DMS 273 treated with DMSO at 0.1 percent for 48 hours (cell line): ENCODE measurements at regions not wholly inside any gene's neighbourhood (a gene's known extent, or its start where the extent isn't known, plus 50 kb on each side); places are given as distances from the start of the nearest gene placed in this dataset.

Experiments used
- DNase-seq: peaks from one replicate; lab custom pipeline; 2025; lab: John Stamatoyannopoulos, UW

DNA sequence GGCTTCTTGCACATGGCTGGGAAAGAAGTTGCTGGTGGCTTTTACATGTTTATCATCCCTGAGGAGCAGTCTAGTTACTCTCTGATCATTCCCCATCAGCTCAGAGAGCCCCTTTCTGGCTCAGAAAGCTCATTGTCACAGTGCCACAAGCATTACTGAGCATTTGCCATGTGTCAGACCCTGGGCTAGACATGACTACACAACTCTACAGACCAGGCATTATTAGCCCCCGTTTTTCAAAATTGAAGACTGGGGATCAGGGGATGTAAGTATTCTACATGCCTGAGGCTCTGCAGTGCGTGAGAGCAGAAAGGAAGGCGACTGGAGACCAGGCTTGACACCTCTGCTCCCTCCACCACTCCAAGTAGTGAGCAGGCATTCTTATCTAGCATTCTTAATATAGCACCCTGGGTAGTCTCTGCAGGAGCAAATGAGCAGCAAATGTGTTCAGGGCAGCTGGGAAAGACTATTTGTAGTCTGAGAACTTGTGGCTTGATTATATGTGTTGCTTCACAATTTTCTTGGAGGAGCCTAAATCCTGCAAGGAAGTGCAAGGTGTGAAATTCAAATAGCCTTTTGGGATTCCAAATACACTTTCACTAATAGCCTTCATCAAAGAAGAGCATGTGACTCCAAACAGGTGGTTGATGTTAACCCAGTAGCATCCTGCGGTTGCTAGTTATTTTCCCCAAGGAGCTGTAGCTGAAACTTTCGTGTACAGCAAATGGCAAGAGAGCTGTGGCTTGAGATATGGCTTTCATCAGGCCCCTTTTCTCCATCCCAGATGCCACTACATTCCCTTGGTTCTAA, 143.2 kb downstream of the DDX1 start:
- DNase-seq, result no peak

DNA sequence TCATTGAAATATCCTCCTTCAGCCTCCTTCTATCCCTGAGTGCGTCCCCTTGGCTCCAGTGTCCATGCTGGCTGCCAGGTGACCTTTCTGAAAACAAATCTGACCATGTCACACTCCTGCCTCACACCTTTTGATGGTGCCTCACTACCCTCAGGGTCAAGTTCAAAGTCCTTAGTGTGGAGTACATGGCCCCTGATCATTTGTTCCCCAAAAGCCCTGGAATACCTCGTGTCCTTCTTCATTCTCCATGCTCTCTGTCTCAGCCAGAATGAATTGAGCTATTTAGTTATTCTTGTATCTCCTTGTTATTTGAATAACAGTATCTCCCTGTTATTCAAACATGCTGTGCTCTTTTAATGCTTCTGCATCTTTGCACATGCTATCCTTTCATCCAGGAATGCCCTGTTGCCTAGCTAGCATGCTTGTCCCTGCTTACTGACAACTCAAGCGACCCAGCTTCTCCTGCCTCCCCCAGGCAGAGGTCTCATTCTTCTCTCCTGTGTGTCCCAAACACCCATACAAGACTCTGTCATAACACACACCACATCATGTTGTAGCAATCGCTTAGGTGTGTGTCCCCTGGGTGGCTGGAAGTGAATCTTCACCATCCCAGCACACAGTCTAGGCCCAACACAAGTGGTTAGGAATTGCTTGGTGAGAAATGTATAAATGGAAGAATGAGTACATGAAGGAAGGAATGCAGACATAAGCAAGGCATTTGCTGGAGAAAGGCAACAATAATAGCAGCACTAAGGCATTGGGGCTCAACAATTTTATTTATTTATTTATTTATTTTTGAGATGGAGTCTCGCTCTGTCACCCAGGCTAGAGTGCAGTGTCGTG, 144.0 kb downstream of the DDX1 start:
- no peak for DNase-seq

DNA sequence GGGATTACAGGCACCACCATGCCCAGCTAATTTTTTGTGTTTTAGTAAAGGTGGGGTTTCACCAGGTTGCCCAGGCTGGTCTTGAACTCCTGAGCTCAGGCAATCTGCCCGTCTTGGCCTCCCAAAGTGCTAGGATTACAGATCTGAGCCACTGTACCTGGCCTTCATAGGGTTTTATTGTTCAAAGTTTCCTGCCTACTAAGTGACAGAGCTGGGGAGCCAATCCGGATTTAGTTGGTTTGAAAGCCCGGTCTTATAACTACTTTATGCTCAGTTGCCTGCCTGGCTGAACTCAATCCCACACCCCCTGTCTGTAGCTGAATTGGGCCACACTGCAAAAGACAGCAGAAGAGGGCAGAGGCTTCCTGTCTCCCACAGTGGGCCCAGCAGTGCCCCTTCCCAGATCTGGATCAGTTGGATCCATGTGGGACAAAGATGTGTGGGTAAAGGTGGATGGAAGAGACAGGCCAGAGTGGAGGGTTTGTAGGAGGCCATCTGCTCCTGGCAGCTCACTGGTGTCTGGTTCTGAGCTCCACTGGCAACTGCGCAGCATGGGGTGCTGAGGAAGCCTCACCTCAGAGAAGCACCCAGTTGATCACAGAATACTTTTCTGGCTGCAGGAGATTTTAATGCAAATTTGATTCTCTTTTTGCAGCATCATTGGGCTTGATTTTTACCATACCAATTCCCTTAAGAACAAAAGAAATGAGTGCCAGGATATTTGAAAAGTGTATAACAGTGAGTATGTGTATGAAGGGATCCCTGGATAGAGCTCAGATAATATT, 144.9 kb downstream of the DDX1 start:
- no peak for DNase-seq

DNA sequence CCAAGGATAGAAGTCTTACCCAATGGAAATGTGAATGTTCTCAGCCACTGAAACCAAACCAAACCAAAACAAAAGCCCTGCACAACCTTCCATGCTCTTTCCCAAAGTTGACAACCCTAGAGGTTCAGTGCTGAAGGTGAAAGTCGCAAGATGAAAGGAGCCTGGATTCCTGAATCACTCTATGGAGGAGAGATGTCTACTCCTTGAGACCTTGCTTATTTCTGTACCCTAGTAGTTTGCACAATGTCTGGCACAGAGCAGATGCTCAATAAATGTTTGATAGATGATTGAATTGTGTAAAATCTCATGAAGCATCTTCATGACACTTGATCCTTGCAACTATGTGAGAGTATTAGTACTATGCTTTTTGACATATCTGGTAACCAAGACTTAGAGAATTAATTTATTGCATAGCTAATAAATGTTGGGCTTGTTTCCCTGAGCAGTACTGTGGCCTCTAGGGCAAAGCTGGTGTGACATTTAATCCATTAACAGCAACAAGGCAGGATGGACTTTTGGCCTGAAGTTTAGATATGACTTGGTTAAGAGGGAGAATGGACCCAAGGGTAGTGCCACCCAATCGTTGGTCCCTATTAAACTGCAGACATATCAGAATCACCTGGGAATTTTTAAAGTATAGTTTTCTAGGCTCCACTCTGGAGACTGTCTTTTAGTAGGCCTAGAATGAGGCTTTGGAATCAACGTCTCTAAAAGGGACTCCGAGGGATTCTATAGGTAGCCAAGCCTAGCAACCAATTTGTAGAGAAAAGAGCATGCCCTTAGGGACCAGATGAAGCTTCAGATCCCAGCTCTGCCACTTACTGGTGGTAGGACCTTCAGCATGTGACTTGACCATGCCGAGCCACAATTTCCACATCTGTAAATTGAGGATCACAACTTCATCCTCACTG, 145.9 kb downstream of the DDX1 start:
- DNase-seq, result no peak

DNA sequence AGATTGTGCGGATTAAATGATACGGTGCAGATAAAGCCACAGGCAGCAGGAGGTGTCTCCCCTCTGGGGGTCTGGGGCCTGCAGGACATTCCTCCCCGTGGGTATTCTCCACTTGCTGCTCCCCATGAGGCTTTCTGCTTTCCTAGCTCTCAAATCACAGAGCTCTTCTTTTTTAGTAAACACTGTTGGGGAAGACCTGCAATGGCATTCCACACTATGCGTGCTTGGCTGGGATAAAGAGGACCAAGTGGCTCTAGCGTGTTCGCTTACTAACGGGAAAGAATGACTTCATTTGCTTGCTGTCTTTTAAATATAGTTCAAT, 146.5 kb downstream of the DDX1 start:
- no peak for DNase-seq

DNA sequence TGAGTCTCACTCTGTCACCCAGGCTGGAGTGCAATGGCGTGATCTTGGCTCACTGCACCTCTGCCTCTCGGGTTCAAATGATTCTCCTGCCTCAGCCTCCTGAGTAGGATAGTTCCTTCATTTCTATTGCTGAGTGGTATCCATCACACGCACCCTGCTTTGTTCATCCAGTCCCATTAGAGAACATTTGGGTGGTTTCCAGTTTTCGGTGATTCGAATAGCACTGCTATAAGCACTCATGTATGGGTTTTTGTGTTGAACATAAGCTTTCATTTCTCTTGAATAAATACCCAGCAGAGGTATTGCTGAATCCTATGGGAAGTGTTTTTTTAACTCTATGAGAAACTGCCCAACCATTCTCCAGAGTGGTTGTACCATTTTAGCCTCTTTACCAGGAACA, 147.3 kb downstream of the DDX1 start:
- no peak for DNase-seq

DNA sequence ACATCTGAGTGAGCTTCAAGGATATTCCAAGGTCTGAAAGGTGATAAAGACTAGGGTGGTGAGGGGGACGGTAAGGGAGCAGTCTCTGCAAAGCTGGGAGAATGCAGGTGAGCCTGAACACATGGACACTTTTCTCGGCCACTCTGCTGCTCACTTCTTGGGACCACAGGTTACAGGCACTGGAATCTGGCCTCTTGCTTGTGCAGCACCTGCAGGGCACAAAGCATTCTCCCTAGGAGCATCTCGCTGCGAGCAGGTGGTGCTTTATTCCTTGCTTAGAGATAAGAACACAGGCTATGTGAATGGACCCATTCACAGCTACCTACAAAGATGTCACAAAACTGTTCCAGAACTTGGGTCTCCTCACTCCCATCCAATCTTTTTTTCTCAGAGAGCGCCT, 153.2 kb downstream of the DDX1 start:
- DNase-seq, result no peak

DNA sequence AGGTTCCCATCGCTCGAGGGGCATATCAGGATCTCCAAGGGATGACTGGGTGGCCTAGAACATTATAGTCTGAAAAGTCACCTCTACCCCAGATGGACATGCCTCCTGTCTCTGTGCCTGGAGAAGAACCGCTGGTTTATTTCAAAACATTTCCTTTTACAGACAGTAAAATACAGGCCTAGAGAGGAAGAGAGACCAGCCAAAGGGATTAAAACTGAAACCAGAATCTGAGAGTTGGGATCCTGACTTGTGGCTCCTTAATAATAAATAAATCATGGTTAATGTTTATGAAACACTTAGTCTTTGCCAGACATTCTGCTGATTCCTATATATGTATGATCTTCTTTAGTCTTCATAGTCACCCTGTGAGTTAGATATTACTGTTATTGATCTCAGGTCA, 153.7 kb downstream of the DDX1 start:
- no peak for DNase-seq

DNA sequence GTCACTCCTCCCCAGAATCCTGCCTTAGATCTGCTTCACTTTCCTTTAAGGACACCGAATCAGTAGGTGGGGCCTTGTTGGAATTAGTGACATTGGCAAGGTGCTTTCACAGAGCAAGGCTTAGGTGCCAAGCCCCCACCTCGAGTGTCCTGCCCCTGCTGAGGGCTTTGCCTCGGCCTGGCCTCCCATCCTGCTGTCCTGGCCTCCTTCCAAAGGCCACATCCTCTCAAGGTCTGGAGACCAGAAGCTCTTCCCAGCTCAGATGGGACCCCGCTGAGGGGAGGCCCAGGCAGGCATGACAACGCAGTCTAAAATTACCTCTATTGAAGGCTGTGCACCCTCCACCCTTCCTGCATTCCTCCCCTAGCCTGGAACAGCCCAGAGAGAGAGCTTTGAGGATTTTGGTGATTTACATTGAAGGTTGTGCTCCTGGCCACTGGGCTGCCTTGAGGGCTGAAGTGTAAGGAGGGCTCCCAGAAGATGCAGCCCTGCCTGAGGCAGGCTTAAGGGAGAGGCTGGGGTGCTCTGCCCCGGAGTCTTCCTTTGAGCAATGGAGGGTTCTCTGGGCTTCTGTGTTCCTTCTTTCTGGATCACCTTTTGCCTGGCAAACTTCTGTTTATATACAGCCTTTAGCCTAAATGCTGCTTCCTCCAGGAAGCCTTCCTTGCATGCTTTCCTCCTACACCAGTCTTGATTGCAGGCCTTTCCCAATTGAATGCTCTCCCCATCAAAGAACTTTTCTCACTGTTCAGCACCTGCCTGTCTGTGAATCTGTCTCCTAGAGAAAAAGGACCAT, 154.4 kb downstream of the DDX1 start:
- no peak for DNase-seq

DNA sequence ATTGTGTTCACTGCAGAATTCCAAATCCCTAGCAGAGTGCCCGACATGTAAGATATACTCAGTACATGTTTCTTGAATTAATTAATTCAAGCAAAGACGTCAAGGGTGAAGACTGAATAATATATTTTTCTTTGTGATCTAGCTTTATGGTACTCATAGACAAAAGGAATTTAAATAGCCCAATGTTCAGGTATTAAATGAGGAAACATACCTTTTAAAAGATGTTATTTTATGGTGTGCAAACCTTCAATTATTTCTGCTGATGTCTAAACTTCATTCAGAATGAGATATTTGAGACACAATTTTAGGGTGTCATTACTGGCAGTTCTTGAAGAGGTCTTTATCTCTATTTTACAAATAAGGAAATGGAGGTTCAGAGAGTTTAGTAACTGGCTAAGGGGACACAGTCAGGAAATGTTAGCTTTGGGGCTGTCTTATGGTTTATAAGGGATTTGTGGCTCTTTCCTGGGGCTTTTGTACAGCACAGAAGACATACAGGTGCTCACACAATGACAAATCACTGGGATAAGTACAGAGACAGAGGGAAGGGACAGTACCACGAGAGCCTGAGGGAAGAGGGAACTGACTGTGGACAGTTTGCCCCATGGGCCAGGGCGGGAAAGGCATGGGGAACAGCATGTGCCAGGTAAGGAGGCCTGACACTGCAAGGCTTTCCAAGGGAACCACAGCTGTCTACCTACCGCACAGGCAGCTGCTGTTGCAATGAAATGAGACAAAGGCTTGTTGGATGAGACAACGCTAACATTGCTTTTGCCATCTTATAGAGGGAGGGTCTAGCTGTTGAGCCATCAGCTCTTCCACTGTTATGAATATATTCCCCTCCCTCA, 155.3 kb downstream of the DDX1 start:
- no peak for DNase-seq

DNA sequence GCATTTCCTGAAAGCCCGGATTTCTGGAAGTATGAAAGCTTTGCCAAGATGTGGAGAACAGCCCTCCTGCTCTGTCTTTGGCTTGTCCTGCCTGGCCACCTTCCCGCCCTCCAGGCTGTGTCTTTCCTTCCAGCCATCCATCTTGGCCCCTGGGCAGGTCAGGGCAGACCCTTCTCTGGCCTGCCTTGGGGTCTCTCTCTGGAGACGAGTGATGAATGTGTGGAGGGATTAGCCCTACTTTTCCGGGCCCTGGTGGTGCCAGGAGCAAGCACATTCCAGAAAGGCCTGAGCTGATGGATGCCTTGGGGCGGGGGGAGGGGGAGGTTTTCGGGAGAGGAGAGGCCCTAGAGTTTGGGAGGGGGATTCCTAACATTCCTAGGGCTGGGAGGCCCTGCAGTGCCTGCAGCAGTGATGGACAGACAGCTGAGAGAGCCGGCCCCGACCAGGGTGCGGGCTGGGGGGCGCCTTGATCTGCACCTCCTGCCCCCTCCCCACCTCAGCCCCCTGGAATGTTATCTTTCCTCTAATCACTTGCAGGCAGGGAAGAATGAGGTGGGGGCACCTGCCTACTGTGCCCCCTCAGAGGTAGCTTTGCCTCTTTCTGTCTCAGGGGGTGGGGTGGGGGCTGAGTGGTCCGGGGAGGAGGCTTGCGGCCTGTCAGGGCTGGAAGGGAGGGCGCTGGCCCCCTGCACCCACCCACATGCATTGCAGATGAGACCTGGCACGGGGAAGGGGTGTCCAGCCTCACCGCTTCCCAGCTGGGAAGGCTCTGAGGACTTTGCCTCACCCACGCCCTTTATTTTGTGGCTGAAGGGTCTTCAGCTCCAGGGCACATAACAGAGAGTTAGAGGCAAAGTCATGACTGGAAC, 156.2 kb downstream of the DDX1 start:
- DNase-seq, result no peak

DNA sequence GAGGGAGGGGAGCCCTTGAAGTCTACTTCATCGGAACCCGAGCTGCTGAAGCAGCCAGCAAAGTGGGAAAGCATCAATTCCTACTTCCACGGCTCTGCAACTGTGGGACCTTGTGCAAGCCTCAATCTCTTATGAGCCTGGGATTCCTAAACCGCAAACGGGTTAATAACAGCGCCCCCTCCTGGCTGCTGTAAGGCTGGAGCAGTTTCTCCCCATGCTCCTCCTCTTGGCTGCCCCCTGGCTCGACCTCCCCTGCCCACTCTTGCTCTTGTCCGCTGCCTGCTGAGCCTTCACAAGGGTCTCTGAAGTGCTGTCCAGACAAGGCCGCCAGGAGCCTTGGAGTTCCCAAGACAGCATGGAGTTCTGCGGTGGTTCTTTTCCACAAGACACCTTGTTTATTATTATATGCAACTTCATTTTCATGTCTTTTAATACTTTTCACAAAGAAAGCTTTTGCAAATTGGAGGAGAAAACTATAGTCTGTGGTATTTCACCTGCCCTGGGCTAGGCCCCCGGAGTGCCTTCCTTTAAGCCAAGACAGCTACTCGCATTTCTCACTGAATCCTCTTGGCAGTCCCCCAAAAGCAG, 157.2 kb downstream of the DDX1 start:
- no peak for DNase-seq

DNA sequence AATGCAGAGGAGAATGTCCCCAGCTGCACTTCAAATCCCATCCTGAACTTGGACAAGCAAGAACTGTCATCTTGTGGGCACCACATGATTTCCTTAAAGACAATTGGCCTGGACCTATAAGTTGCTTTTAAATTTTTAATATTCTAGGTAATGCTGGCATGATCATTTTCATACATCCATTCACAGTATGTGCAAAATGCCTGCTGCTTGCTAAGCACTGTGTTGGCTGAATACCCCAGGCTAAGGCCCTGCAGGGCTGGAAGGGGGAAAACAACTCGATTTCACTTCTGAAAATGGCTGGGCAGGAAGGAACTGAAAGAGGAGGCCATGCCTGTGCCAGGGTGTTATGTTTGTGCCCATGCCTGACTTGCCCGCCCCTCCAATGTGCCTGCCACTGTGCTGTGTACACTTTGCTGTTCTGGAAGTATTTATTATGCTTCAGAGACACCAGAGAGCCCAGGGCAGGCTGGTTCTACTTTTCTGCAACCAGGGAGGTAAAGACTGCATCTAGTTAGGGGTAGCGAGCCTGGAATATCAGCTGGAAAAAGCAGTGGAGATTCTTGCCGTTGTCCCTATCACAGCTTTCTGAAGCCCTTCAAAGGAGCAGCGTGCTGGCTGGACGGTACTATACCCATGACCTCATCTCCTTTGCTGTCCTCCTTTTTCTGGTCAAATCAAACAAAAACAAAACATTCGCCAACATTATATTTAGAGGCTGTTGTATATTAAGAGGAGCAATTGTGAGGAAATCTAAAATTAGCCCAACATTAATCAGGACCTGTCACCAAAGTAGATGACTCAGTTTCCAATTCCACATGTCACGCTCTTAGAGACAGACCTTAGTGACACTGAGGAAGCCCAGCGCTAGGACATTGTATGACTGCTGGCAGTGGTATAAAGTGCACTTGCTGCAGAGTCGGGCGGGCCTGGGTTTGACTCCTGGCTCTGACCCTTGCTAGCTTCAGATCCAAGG, 158.1 kb downstream of the DDX1 start:
- DNase-seq, result no peak

DNA sequence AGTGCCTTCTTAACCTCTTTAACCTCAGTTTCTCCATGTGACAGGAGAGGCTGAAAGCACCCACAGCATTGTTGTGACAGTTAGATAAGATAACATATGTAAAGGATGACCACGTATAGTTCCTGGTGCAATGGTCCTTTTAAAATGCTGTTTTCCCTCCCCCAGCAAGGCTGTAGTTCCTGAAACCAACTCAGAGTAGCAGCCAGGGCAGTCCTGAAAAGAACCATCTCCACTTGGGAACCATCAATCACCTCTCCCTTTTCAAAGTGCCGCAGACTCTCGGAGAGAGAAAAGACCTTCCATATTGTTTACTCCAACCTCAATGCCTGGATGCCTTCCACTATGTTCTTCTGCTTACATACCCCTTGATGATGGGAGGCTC, 158.8 kb downstream of the DDX1 start:
- DNase-seq, result no peak

DNA sequence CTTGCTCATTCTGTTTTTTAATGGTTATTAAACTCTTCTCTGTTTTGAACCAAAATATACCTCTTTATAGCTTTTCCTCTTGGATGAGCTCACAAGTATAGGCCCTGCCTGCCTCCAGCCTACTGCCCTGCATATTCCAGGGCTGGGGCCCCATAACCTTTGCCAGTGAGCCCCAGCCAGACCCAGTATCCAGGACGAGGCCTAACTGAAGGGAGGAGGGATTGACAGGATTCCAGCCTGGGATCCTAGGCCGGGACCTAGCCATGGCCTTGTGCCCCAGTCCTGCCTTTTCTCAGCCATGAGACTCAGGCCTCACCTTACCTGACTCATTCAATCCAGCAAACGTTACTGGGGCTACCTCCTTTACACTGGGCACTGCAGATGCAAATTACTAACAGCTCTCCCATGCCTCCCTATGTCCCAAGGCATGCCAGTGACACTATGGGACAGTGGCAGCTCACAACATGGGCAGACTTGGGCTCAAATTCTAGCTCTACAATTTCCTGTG, 159.2 kb downstream of the DDX1 start:
- DNase-seq, result no peak

DNA sequence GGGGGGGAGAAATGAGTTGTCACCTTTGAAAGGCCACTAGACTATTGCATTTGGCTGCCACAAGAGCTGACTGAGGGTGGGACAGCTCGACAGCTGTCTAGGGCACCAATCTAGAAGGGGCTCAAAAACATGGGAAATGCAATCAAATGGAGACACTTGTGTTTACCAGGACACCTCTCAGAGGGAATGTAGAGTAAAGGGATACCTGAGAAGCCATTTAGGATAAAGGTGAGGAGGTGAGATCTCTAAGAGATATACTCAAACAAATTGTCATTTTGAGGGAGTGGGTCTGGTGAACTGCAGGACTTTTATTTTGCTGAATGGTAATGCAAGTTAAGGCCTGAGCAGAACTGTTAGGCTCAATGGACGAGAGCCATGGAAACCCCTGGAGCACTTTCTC, 159.8 kb downstream of the DDX1 start:
- DNase-seq, result no peak

DNA sequence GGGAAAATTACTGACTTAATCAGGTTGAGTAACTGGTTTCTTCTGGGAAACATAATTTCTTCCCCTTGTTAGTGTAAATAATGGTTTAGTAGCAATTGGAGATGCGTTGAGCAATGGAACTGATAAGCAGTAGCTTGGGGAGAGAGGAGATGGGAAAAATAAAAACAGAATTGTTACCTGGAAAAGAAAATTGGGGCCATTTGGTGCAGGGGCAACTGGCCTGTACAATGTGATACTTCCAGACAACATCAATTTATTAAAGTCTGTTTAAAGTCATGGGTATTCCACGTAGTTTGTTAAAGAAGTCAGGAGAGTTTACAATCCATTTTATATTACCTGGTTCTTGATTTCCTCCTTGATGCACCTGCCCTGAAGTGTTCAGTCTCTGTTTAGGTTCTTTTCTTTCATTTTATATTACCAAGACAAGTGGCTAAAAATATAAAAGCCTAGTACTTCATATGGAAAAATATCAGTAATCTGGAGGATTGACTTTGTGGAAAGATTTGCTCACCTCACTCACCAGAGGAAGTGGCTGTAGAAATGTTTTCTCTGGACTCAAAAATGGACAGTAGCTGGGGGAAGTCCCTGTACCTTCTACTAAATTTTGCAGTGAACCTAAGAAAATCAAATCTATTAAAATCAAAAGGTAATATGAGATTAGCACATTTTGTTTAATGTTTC, 161.0 kb downstream of the DDX1 start:
- DNase-seq, result no peak
